Brain microvascular endothelial cell (primary cell): ENCODE measurements at regions not wholly inside any gene's neighbourhood (a gene's known extent, or its start where the extent isn't known, plus 50 kb on each side); places are given as distances from the start of the nearest gene placed in this dataset.

Experiments
- DNase-seq: peaks from one replicate; pipeline ENCODE4 v3.0.0-alpha.2; 2020
- H3K27ac ChIP-seq: fragments of 250-450 bp; sonication (Bioruptor Pico); 2 replicates; pipeline ENCODE4 v1.5.1; 2020; ENCODE audit warnings: mild to moderate bottlenecking, moderate library complexity
- H3K27me3 ChIP-seq: fragments of 250-450 bp; sonication (Bioruptor Pico); replicated peaks from 2 replicates; pipeline ENCODE4 v1.5.1; 2020; ENCODE audit warnings: mild to moderate bottlenecking
- H3K36me3 ChIP-seq: fragments of 250-450 bp; sonication (Bioruptor Pico); replicated peaks from 2 replicates; pipeline ENCODE4 v1.5.1; 2020; ENCODE audit warnings: mild to moderate bottlenecking
- H3K4me3 ChIP-seq: 2 replicates; pipeline ENCODE4 v1.5.1; 2011; ENCODE audit warnings: low read depth, mild to moderate bottlenecking, control low read depth, low read length, moderate library complexity
- in situ Hi-C: cut with HindIII; loops from 2 replicates; pipeline ENCODE4 v1.10.0; 2017; ENCODE audit warnings: low sequenced_read_pairs, low pct_ligation_motif_present
- TF ChIP-seq, protein P1 (sequence below): IDR thresholded peaks from 2 replicates; pipeline ENCODE4 v1.5.1; 2011; ENCODE audit warnings: low read depth, mild to moderate bottlenecking, moderate library complexity, low read length, control low read depth, inconsistent platforms; ENCODE audit errors: missing control alignments

DNA sequence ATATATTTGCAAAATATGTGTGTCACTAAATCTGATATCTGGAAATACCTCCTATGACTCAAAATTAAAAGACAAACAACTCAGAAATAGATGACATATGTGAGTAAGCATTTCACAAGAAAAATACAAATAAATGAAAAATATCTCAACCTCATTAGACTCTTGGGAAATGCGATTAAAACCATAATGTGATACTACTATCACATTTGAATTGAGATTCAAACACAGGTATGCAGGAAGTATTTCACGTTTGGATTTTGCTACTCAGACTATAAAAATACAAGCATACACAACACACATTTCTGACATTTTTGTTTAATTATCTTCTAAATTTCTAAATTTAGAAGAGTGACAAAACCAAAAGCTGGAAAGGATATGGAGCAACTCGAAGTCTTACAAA, 811.9 kb upstream of the LRRC4C start:
- TF ChIP-seq, protein P1, sequence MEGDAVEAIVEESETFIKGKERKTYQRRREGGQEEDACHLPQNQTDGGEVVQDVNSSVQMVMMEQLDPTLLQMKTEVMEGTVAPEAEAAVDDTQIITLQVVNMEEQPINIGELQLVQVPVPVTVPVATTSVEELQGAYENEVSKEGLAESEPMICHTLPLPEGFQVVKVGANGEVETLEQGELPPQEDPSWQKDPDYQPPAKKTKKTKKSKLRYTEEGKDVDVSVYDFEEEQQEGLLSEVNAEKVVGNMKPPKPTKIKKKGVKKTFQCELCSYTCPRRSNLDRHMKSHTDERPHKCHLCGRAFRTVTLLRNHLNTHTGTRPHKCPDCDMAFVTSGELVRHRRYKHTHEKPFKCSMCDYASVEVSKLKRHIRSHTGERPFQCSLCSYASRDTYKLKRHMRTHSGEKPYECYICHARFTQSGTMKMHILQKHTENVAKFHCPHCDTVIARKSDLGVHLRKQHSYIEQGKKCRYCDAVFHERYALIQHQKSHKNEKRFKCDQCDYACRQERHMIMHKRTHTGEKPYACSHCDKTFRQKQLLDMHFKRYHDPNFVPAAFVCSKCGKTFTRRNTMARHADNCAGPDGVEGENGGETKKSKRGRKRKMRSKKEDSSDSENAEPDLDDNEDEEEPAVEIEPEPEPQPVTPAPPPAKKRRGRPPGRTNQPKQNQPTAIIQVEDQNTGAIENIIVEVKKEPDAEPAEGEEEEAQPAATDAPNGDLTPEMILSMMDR: no peak
- no peaks in the 10 kb centered on the region for H3K27me3 ChIP-seq
- H3K36me3 ChIP-seq: no peaks in the 10 kb centered on the region
- no peak overlapping the region for H3K27ac ChIP-seq
- H3K4me3 ChIP-seq: no peak overlapping the region
- no peak for DNase-seq
- in situ Hi-C loops: no loop called here

DNA sequence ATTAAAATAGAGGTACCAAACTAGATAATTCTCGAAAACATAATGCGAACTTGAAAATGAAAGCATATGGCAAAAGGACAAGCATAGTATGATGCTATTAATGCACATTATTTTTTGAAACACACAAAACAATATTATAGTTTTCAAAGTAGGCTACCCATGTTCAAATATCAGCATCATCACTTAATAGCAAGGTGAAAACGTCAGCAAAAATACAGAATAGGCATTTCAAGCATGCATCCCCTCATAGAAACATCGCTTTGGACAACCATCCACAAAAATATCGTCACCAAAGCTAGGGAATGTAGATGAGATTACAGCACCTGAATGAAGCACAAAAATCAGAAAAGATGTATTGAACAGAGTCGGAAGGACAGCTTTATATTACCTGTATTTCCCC, 814.5 kb upstream of the LRRC4C start:
- Histone ChIP-seq H3K27me3 (no peaks in the 10 kb centered on the region), H3K27ac (no peak overlapping the region), H3K36me3 (no peaks in the 10 kb centered on the region), H3K4me3 (no peak overlapping the region)
- TF ChIP-seq, protein P1: no peak
- in situ Hi-C loops: no loop called here
- no peak for DNase-seq

DNA sequence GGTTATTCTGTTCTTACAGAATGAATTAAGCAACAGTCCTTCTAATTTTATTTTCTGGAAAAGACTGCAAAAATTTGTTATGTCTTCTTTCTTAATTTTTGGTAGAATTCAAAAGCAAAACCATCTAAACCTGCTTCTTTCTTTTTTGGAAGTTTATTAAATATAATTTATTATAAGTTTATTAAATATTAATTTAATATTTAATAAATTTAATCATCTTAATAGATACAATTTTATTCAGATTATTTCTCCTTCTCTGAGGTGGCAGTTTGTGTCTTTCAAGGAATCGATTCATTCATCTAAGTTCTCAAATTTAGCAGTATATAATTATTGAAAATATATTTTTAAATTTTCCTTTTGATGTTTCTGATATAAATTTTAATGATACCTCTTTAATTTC, 837.5 kb upstream of the LRRC4C start:
- Histone ChIP-seq H3K36me3 (no peaks in the 10 kb centered on the region), H3K4me3 (no peak overlapping the region), H3K27me3 (no peaks in the 10 kb centered on the region), H3K27ac (no peak overlapping the region)
- no peak for DNase-seq
- in situ Hi-C loops: no loop called here
- TF ChIP-seq, protein P1: no peak

DNA sequence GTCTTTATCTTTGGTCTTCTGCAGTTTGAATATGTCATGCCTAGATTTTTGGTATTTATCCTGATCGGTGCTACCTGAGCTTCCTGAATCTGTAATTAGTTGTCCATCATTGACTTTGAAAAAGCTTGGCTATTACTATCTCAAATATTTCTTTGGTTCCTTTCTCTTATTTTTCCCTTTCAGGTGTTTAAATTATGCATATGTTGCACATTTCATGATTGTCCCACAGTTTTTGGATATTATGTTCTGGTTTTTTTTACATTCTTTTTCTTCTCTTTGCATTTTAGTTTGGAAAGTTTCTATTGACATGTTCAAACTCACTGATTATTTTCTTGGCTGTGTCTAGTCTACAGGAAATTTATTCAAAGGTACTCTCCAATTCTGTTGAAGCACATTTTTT, 840.3 kb upstream of the LRRC4C start:
- Histone ChIP-seq H3K27me3 (no peaks in the 10 kb centered on the region), H3K4me3 (no peak overlapping the region), H3K27ac (no peak overlapping the region), H3K36me3 (no peaks in the 10 kb centered on the region)
- DNase-seq: no peak
- in situ Hi-C loops: no loop called here
- TF ChIP-seq, protein P1: no peak

DNA sequence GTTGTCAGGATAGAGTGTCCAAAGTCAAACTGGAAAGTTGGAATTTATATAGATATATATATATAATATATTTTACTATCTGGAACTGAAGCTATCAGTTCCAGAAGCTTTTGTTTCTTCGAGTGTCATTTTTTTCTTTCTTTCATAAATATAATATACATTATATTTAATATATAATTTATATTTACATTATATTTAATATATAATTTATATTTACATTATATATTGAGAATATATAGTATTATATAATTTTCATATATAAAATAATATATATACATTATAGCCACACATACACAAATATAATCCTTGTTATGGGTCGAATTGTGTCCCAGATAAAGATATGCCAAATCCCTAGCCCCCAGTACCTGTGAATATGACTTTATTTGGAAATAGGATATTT, 842.3 kb upstream of the LRRC4C start:
- in situ Hi-C loops: no loop called here
- H3K4me3 ChIP-seq: no peak overlapping the region
- TF ChIP-seq, protein P1: no peak
- DNase-seq: no peak
- no peaks in the 10 kb centered on the region for H3K36me3 ChIP-seq
- H3K27me3 ChIP-seq: no peaks in the 10 kb centered on the region
- no peak overlapping the region for H3K27ac ChIP-seq

DNA sequence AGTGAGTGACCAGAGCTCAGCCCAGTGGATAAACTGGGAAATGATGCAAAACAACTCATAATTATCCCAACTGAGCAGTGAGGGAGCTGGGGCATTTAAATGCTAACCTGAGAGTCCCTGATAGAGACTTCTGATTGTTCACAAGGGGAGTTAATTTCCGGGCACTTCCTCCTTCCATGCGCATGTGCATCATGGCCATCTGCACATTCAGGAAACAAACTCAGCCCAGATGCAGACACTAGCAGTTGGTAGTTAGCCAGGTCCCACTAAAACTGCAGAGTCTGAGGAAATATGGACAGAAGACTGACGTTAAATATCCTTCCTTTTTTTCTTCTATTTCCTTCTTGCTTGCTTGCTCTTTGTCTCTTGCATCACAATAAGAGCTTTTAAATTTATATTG, 852.1 kb upstream of the LRRC4C start:
- no peak for DNase-seq
- in situ Hi-C loops: no loop called here
- no peaks in the 10 kb centered on the region for H3K36me3 ChIP-seq
- no peak overlapping the region for H3K27ac ChIP-seq
- TF ChIP-seq, protein P1: no peak
- no peaks in the 10 kb centered on the region for H3K27me3 ChIP-seq
- H3K4me3 ChIP-seq: no peak overlapping the region
